H9 (cell line): ENCODE measurements at regions not wholly inside any gene's neighbourhood (a gene's known extent, or its start where the extent isn't known, plus 50 kb on each side); places are given as distances from the start of the nearest gene placed in this dataset.
A peak's percentile ranks its signal among the peaks of the same experiment; 100 is the strongest.

Experiments used
- DNase-seq: peaks from one replicate; pipeline ENCODE4 v3.0.0-alpha.2; 2017
- H2AFZ ChIP-seq: one replicate; pipeline ENCODE4 v1.6.1; 2013; ENCODE audit warnings: mild to moderate bottlenecking, low read length, control low read depth, moderate library complexity
- H2AK5ac ChIP-seq: 2 replicates; pipeline ENCODE4 v1.6.1; 2013; ENCODE audit warnings: low read length, control low read depth, mixed read lengths; ENCODE audit not compliant: insufficient read length
- H2BK120ac ChIP-seq: one replicate; pipeline ENCODE4 v1.6.1; 2013; ENCODE audit warnings: low read depth, mild to moderate bottlenecking, low read length, control low read depth, inconsistent platforms; ENCODE audit not compliant: poor library complexity, severe bottlenecking
- H2BK12ac ChIP-seq: 2 replicates; pipeline ENCODE4 v1.6.1; 2013; ENCODE audit warnings: low read length, control low read depth, mixed read lengths, low read depth; ENCODE audit not compliant: insufficient read length
- H2BK15ac ChIP-seq: 2 replicates; pipeline ENCODE4 v1.6.1; 2013; ENCODE audit warnings: low read depth, low read length, control low read depth
- H2BK20ac ChIP-seq: one replicate; pipeline ENCODE4 v1.6.1; 2013; ENCODE audit warnings: low read depth, mild to moderate bottlenecking, low read length, control low read depth, inconsistent platforms; ENCODE audit not compliant: poor library complexity, severe bottlenecking
- H2BK5ac ChIP-seq: 2 replicates; pipeline ENCODE4 v1.6.1; 2013; ENCODE audit warnings: low read length, control low read depth, mixed read lengths; ENCODE audit not compliant: insufficient read length
- H3K14ac ChIP-seq: 2 replicates; pipeline ENCODE4 v1.6.1; 2013; ENCODE audit warnings: low read length, control low read depth; ENCODE audit not compliant: insufficient read depth
- H3K18ac ChIP-seq: 2 replicates; pipeline ENCODE4 v1.6.1; 2013; ENCODE audit warnings: low read depth, mild to moderate bottlenecking, mixed read lengths, low read length, control low read depth; ENCODE audit not compliant: insufficient read length
- H3K23ac ChIP-seq: 2 replicates; pipeline ENCODE4 v1.6.1; 2013; ENCODE audit warnings: low read length, control low read depth, mixed read lengths, low read depth; ENCODE audit not compliant: insufficient read length
- H3K23me2 ChIP-seq: 2 replicates; pipeline ENCODE4 v1.6.1; 2013; ENCODE audit warnings: low read depth, mild to moderate bottlenecking, mixed read lengths, low read length, control low read depth; ENCODE audit not compliant: insufficient read length, poor library complexity, severe bottlenecking
- H3K27ac ChIP-seq: 2 replicates; pipeline ENCODE4 v1.5.1; 2013; ENCODE audit warnings: low read length, control low read depth, mixed read lengths, low read depth; ENCODE audit not compliant: insufficient read length
- H3K27me3 ChIP-seq: 2 replicates; pipeline ENCODE4 v1.6.1; 2013; ENCODE audit warnings: low read length, control low read depth, inconsistent platforms; ENCODE audit not compliant: insufficient read depth
- H3K4ac ChIP-seq: 2 replicates; pipeline ENCODE4 v1.6.1; 2013; ENCODE audit warnings: low read depth, mild to moderate bottlenecking, control low read depth, inconsistent platforms, low read length, moderate library complexity
- H3K4me1 ChIP-seq: 2 replicates; pipeline ENCODE4 v1.6.1; 2013; ENCODE audit warnings: low read length, control low read depth, inconsistent platforms; ENCODE audit not compliant: insufficient read depth
- H3K4me2 ChIP-seq: 2 replicates; pipeline ENCODE4 v1.6.1; 2013; ENCODE audit warnings: low read length, control low read depth, mixed read lengths; ENCODE audit not compliant: insufficient read length, insufficient read depth
- H3K56ac ChIP-seq: 2 replicates; pipeline ENCODE4 v1.6.1; 2013; ENCODE audit warnings: low read depth, mild to moderate bottlenecking, mixed read lengths, low read length, control low read depth; ENCODE audit not compliant: insufficient read length
- H3K79me1 ChIP-seq: 2 replicates; pipeline ENCODE4 v1.6.1; 2013; ENCODE audit warnings: low read depth, mild to moderate bottlenecking, moderate library complexity, low read length, control low read depth, inconsistent platforms; ENCODE audit not compliant: insufficient read depth, poor library complexity, severe bottlenecking
- H3K79me2 ChIP-seq: 2 replicates; pipeline ENCODE4 v1.6.1; 2013; ENCODE audit warnings: low read length, control low read depth, inconsistent platforms; ENCODE audit not compliant: insufficient read depth
- H3K9ac ChIP-seq: 2 replicates; pipeline ENCODE4 v1.6.1; 2013; ENCODE audit warnings: low read length, control low read depth, mixed read lengths; ENCODE audit not compliant: insufficient read length; ENCODE audit errors: extremely low read depth
- H3K9me3 ChIP-seq: one replicate; pipeline ENCODE4 v1.6.1; 2013; ENCODE audit warnings: low read depth, low read length, inconsistent platforms; ENCODE audit not compliant: control insufficient read depth
- H3T11ph ChIP-seq: one replicate; pipeline ENCODE4 v1.6.1; 2013; ENCODE audit warnings: mild to moderate bottlenecking, low read length, control low read depth, inconsistent platforms
- H4K20me1 ChIP-seq: one replicate; pipeline ENCODE4 v1.6.1; 2013; ENCODE audit not compliant: control insufficient read depth, insufficient read length, insufficient read depth
- H4K5ac ChIP-seq: 2 replicates; pipeline ENCODE4 v1.6.1; 2013; ENCODE audit warnings: low read depth, mild to moderate bottlenecking, mixed read lengths, low read length, control low read depth; ENCODE audit not compliant: insufficient read length
- H4K8ac ChIP-seq: replicated peaks from 2 replicates; pipeline ENCODE4 v1.6.1; 2013; ENCODE audit warnings: low read length, control low read depth, mixed read lengths, low read depth; ENCODE audit not compliant: insufficient read length
- H4K91ac ChIP-seq: 2 replicates; pipeline ENCODE4 v1.6.1; 2013; ENCODE audit warnings: low read depth, mild to moderate bottlenecking, moderate library complexity, mixed read lengths, low read length, control low read depth; ENCODE audit not compliant: insufficient read length
- H3K27ac Mint-ChIP-seq, 3 experiments: 2 replicates in 2 of 3; 3 replicates in 1 of 3; pipeline ENCODE4 v1.8.0; 2020 to 2021; ENCODE audit warnings: mixed read lengths in 3 of 3, mild to moderate bottlenecking in 1 of 3, moderate library complexity in 1 of 3
- H3K27me3 Mint-ChIP-seq: 2 replicates; pipeline ENCODE4 v1.8.0; 2021; ENCODE audit warnings: low read depth, mild to moderate bottlenecking, moderate library complexity, mixed read lengths
- H3K36me3 Mint-ChIP-seq, 3 experiments: 2 replicates in 2 of 3; 3 replicates in 1 of 3; pipeline ENCODE4 v1.8.0; 2020 to 2021; ENCODE audit warnings: low read depth in 3 of 3, mixed read lengths in 3 of 3; ENCODE audit not compliant: insufficient read depth in 1 of 3
- H3K4me1 Mint-ChIP-seq, 2 experiments: 2 replicates each; pipeline ENCODE4 v1.8.0; 2020; ENCODE audit warnings: mixed read lengths in 2 of 2
- H3K4me3 Mint-ChIP-seq, 2 experiments: 2 replicates in 1 of 2; 3 replicates in 1 of 2; pipeline ENCODE4 v1.8.0; 2020 to 2021; ENCODE audit warnings: mild to moderate bottlenecking in 2 of 2, mixed read lengths in 2 of 2, moderate library complexity in 1 of 2
- H3K9me3 Mint-ChIP-seq, 2 experiments: 2 replicates in 1 of 2; 3 replicates in 1 of 2; pipeline ENCODE4 v1.8.0; 2020; ENCODE audit warnings: mild to moderate bottlenecking in 2 of 2, mixed read lengths in 2 of 2, moderate library complexity in 1 of 2
- WGBS: extraction: QIAGEN DNeasy Blood & Tissue Kit; methylation state at CpG from one replicate; pipeline ENCODE4 v1.1.7; 2013; ENCODE audit warnings: missing lambda C conversion rate, low lambda C conversion rate, mixed read lengths; ENCODE audit not compliant: insufficient read length; ENCODE audit errors: extremely low coverage; 5-methylcytosine and 5-hydroxymethylcytosine counted together
- TF ChIP-seq, protein P1 (sequence below): fragments of 200-600 bp; sonication (generic); conservative IDR thresholded peaks from 3 replicates; pipeline ENCODE4 v1.8.0; 2021; ENCODE audit warnings: antibody characterized with exemption, mild to moderate bottlenecking

DNA sequence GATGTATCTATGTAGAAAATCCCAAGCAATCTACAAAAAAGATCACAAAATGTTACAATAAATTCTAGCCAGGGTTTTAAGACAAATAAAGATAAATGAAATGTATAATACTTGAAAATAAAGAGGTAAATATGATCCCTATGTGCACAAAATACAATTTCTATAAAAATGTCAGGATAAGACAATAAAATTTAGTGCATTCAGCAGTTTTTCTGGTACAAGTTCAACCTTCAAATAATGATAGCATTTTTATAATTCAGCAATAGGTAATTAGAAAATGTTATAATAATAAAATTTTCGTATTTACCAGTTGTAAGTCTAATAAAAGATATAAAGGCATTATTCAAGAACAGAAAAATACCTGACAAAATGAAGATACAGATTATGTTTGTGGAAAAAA is 726.8 kb upstream of the FAT3 start:
- no peak overlapping the region for H4K5ac ChIP-seq
- no peak overlapping the region for H3K56ac ChIP-seq
- no peaks in the 10 kb centered on the region for H3K23me2 ChIP-seq
- H2BK12ac ChIP-seq, result no peak overlapping the region
- no peak overlapping the region for H3K18ac ChIP-seq
- H2BK20ac ChIP-seq, result no peak overlapping the region
- H3K79me1 ChIP-seq, result no peaks in the 10 kb centered on the region
- no peak overlapping the region for H3T11ph ChIP-seq
- TF ChIP-seq, protein P1, sequence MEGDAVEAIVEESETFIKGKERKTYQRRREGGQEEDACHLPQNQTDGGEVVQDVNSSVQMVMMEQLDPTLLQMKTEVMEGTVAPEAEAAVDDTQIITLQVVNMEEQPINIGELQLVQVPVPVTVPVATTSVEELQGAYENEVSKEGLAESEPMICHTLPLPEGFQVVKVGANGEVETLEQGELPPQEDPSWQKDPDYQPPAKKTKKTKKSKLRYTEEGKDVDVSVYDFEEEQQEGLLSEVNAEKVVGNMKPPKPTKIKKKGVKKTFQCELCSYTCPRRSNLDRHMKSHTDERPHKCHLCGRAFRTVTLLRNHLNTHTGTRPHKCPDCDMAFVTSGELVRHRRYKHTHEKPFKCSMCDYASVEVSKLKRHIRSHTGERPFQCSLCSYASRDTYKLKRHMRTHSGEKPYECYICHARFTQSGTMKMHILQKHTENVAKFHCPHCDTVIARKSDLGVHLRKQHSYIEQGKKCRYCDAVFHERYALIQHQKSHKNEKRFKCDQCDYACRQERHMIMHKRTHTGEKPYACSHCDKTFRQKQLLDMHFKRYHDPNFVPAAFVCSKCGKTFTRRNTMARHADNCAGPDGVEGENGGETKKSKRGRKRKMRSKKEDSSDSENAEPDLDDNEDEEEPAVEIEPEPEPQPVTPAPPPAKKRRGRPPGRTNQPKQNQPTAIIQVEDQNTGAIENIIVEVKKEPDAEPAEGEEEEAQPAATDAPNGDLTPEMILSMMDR, result no peak
- H3K9me3 Mint-ChIP-seq, result no peaks in the 10 kb centered on the region
- H4K8ac ChIP-seq, result no peak overlapping the region
- no peak overlapping the region for H3K4ac ChIP-seq
- DNase-seq, result no peak
- H3K23ac ChIP-seq, result no peak overlapping the region
- H3K4me3 Mint-ChIP-seq, result no peak overlapping the region
- no peaks in the 10 kb centered on the region for H3K27me3 Mint-ChIP-seq
- H3K4me2 ChIP-seq, result no peak overlapping the region
- no CpG with 5 or more reads among the region's 1 CpG for WGBS
- H4K20me1 ChIP-seq, result no peaks in the 10 kb centered on the region
- H3K27me3 ChIP-seq, result no peaks in the 10 kb centered on the region
- H3K27ac ChIP-seq, result no peak overlapping the region
- no peak overlapping the region for H4K91ac ChIP-seq
- no peak overlapping the region for H3K9ac ChIP-seq
- no peak overlapping the region for H3K14ac ChIP-seq
- no peak overlapping the region for H2BK15ac ChIP-seq
- no peak overlapping the region for H2AK5ac ChIP-seq
- H3K4me1 ChIP-seq, result no peaks in the 10 kb centered on the region
- no peaks in the 10 kb centered on the region for H3K9me3 ChIP-seq
- H3K36me3 Mint-ChIP-seq, result no peaks in the 10 kb centered on the region
- H2BK120ac ChIP-seq, result no peak overlapping the region
- peak overlapping the region in 1 of 3 experiments; percentile 3; a peak in 1 of 7 replicates for H3K27ac Mint-ChIP-seq
- H3K4me1 Mint-ChIP-seq, result peaks cover 4 to 6% of the 10 kb centered on the region in 2 experiments
- no peak overlapping the region for H2AFZ ChIP-seq
- no peaks in the 10 kb centered on the region for H3K79me2 ChIP-seq
- no peak overlapping the region for H2BK5ac ChIP-seq
